ENCODE measurements at regions not wholly inside any gene's neighbourhood (a gene's known extent, or its start where the extent isn't known, plus 50 kb on each side); places are given as distances from the start of the nearest gene placed in this dataset.
"Not testable (repeated sequence)": the region's sequence is repeated elsewhere in the genome, so short reads cannot be mapped to it uniquely, and the experiment has no call there.

DNA sequence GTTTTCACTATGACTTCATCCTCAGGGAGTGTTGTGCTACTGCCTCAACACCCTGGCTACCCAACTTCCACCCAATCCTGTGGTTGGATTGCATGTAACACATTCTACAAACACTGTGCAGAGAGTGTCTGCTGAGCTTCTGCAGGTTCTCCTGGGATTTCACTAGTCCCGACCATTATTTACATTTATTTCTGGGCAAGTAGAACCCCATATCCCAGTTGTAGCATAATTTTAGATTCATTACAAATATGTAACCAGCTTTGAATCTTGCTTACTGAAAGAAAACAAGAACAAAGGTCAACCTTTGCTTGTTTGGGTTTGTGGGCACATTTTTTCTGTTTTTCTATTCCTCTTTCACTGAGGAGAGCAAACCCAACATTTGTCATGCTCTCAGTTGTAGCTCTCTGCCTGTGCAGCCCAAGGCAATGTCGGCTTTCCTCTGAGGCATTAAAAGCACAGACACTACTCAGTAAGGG is 2036.1 kb upstream of the LRRTM1 start:
- no peaks in the 10 kb centered on the region for H3K9me3 ChIP-seq
- no peak overlapping the region for H3K4me3 ChIP-seq (ENCODE audit: low read depth, low read length)
- no peak for DNase-seq
- TF ChIP-seq, protein P1, sequence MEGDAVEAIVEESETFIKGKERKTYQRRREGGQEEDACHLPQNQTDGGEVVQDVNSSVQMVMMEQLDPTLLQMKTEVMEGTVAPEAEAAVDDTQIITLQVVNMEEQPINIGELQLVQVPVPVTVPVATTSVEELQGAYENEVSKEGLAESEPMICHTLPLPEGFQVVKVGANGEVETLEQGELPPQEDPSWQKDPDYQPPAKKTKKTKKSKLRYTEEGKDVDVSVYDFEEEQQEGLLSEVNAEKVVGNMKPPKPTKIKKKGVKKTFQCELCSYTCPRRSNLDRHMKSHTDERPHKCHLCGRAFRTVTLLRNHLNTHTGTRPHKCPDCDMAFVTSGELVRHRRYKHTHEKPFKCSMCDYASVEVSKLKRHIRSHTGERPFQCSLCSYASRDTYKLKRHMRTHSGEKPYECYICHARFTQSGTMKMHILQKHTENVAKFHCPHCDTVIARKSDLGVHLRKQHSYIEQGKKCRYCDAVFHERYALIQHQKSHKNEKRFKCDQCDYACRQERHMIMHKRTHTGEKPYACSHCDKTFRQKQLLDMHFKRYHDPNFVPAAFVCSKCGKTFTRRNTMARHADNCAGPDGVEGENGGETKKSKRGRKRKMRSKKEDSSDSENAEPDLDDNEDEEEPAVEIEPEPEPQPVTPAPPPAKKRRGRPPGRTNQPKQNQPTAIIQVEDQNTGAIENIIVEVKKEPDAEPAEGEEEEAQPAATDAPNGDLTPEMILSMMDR (IDR thresholded peaks at IDR 0.05; ENCODE audit: low read depth, low read length) = no peak
- H3K36me3 ChIP-seq = no peaks in the 10 kb centered on the region
- H3K4me1 ChIP-seq = no peaks in the 10 kb centered on the region
- H3K27me3 ChIP-seq = no peaks in the 10 kb centered on the region

GRCh38 chr2:82339805-82340204 is 2035.3 kb upstream of the LRRTM1 start:
- Histone ChIP-seq H3K36me3 (no peaks in the 10 kb centered on the region), H3K4me3 (ENCODE audit: low read depth, low read length) (no peak overlapping the region), H3K4me1 (no peaks in the 10 kb centered on the region), H3K27me3 (no peaks in the 10 kb centered on the region), H3K9me3 (no peaks in the 10 kb centered on the region)
- DNase-seq = no peak
- TF ChIP-seq, protein P1 (IDR thresholded peaks at IDR 0.05; ENCODE audit: low read depth, low read length) = no peak

- no peaks in the 10 kb centered on the region for H3K27me3 ChIP-seq
- no peaks in the 10 kb centered on the region for H3K4me1 ChIP-seq
- H3K36me3 ChIP-seq = no peaks in the 10 kb centered on the region
- H3K9me3 ChIP-seq = no peaks in the 10 kb centered on the region
- no peak overlapping the region for H3K4me3 ChIP-seq (ENCODE audit: low read depth, low read length)
- no peak for DNase-seq
- TF ChIP-seq, protein P1 (IDR thresholded peaks at IDR 0.05; ENCODE audit: low read depth, low read length) = no peak
These were observed 2029.1 kb upstream of the LRRTM1 start for GRCh38 chr2:82333697-82334096.

DNA sequence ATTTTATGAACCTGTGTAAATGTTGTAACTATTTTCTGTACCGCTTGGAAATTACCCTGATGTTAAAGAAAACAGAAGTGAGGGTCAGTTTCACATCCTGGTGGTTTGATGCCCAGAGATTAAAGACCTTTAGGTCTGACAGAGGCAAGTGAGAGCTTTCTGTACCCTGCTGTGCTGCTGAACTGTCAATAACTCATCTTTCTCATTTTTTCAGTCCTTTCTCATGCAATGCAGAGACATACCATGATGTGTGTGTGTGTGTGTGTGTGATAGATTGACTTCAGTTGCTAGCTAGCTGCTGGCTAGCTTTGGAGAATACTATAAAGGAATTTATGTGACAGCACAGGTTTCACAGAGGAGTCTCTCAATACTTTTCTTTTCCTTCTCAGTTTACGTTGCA is 2025.6 kb upstream of the LRRTM1 start:
- no peak for DNase-seq
- no peaks in the 10 kb centered on the region for H3K9me3 ChIP-seq
- no peaks in the 10 kb centered on the region for H3K4me1 ChIP-seq
- no peaks in the 10 kb centered on the region for H3K27me3 ChIP-seq
- no peak overlapping the region for H3K4me3 ChIP-seq (ENCODE audit: low read depth, low read length)
- TF ChIP-seq, protein P1 (IDR thresholded peaks at IDR 0.05; ENCODE audit: low read depth, low read length) = no peak
- H3K36me3 ChIP-seq = no peaks in the 10 kb centered on the region

DNA sequence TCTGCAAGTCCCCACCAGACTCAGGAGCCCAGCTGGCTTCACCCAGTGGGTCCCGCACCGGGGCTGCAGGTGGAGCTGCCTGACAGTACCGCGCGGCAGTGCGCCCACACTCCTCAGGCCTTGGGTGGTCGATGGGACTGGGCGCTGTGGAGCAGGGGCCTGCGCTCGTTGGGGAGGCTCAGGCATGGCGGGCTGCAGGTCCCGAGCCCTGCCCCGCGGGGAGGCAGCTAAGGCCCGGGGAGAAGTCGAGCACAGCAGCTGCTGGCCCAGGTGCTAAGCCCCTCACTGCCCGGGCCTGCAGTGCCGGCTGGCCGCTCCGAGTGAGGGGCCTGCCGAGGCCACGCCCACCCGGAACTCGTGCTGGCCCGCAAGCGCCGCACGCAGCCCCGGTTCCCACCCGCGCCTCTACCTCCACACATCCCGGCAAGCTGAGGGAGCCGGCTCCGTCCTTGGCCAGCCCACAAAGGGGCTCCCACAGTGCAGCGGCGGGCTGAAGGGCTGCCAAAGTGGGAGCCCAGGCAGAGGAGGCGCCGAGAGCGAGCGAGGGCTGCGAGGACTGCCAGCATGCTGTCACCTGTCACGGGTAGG is 2021.7 kb upstream of the LRRTM1 start:
- H3K9me3 ChIP-seq; H3K36me3 ChIP-seq; H3K4me3 ChIP-seq (ENCODE audit: low read depth, low read length); DNase-seq; H3K27me3 ChIP-seq; H3K4me1 ChIP-seq: not testable (repeated sequence)

DNA sequence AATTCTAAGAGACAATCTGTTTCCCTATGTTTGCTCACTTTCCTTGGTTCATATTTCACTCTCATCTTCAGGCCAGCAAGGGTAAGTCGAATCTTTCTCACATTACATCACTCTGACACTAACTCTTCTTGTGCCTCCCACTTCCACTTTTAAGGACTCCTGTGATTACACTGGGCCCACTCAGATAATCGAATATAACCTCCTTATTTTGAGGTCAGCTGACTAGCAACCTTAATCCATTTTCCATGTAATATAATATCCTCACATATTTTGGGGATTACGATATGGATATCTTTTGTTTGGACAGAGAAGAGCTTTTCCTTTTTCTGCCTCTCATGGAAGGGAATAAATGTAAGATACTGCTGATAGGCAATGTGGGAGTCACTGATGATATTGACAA is 2015.7 kb upstream of the LRRTM1 start:
- TF ChIP-seq, protein P1 (IDR thresholded peaks at IDR 0.05; ENCODE audit: low read depth, low read length) = no peak
- Histone ChIP-seq H3K36me3 (no peaks in the 10 kb centered on the region), H3K4me3 (ENCODE audit: low read depth, low read length) (no peak overlapping the region), H3K9me3 (no peaks in the 10 kb centered on the region), H3K4me1 (no peaks in the 10 kb centered on the region), H3K27me3 (no peaks in the 10 kb centered on the region)
- DNase-seq = no peak

- H3K9me3 ChIP-seq = no peaks in the 10 kb centered on the region
- TF ChIP-seq, protein P1 (IDR thresholded peaks at IDR 0.05; ENCODE audit: low read depth, low read length) = no peak
- no peak overlapping the region for H3K4me3 ChIP-seq (ENCODE audit: low read depth, low read length)
- H3K36me3 ChIP-seq = no peaks in the 10 kb centered on the region
- H3K4me1 ChIP-seq = no peaks in the 10 kb centered on the region
- DNase-seq = no peak
- no peaks in the 10 kb centered on the region for H3K27me3 ChIP-seq
These were observed 2012.5 kb upstream of the LRRTM1 start for GRCh38 chr2:82317012-82317411.
